ENCODE measurements at regions not wholly inside any gene's neighbourhood (a gene's known extent, or its start where the extent isn't known, plus 50 kb on each side); places are given as distances from the start of the nearest gene placed in this dataset.

DNA sequence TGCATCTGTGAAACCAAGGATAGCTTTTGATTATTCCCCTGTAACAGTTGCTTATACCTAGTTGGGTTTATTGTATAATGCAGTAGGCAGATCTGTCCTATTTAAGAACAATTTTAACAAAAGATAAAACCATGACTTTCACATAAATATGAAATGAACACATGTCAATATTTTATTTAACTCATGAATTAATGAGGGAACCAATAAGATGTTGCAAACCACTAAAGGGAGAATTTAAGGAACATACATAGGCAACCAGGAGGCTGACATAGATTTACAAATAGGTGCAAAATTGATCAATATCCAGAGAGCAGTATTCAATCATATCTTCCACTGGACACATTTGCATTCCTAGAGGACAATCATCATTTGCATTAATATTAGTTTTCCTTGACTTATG, 280.0 kb upstream of the BRINP1 start:
- no peak for TF ChIP-seq ZFX (IDR thresholded peaks at IDR 0.05)
- TF ChIP-seq, protein P1, sequence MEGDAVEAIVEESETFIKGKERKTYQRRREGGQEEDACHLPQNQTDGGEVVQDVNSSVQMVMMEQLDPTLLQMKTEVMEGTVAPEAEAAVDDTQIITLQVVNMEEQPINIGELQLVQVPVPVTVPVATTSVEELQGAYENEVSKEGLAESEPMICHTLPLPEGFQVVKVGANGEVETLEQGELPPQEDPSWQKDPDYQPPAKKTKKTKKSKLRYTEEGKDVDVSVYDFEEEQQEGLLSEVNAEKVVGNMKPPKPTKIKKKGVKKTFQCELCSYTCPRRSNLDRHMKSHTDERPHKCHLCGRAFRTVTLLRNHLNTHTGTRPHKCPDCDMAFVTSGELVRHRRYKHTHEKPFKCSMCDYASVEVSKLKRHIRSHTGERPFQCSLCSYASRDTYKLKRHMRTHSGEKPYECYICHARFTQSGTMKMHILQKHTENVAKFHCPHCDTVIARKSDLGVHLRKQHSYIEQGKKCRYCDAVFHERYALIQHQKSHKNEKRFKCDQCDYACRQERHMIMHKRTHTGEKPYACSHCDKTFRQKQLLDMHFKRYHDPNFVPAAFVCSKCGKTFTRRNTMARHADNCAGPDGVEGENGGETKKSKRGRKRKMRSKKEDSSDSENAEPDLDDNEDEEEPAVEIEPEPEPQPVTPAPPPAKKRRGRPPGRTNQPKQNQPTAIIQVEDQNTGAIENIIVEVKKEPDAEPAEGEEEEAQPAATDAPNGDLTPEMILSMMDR (conservative IDR thresholded peaks at IDR 0.05): no peak
- H3K27ac ChIP-seq: no peak overlapping the region

DNA sequence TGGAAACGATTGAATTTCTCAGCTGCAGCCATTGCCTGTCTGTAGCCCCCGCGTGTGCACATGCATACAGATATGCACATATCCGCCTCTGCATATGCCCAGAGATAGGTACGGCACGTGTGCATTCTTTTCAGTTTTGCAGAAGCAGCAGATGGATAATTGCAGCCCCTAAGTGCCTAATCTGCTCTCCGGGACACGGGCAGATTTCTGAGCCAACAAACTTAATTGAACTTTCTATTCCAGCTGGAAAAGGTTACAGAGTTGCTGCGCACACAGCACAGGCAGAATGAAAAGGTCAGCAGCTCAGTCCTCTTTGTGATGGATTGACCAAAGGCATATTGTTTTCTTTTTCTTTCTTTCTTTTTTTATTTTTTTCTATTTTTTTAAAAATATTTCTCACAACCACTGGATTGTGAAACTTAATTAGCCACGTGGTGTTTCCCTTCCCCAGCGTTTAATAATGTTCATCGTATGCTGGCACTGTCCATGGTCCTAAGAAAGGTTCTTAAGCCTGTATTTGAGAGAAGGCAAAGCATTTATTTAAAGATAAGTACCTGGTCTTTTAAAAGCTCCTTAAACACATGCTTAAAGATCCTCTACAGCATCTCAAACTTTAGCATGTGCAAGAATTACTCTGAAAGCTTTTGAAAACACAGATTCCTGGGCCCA, 270.2 kb upstream of the BRINP1 start:
- H3K27ac ChIP-seq: no peak overlapping the region
- TF ChIP-seq, protein P1 (conservative IDR thresholded peaks at IDR 0.05): no peak
- no peak for TF ChIP-seq ZFX (IDR thresholded peaks at IDR 0.05)

DNA sequence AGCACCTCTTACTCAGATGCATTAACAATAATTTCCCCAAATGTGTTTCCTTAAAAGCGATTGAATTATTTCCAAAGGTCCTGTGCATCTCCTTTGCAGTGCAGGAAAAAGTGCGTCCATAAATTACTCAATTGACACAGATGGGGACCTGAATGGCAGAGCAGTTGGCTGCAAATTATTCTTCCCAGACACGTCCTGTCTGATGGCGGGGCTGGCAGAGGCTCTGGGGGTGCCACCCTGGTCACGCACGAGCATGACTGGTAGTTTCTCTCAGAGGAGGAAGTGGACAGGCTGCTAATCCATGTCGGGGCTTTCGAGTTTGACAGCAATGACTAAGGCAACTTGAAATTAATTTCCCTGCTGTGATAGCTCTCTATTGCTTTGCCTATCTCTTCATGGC, 264.8 kb upstream of the BRINP1 start:
- TF ChIP-seq, protein P1 (conservative IDR thresholded peaks at IDR 0.05): no peak
- no peak for TF ChIP-seq ZFX (IDR thresholded peaks at IDR 0.05)
- no peak overlapping the region for H3K27ac ChIP-seq

DNA sequence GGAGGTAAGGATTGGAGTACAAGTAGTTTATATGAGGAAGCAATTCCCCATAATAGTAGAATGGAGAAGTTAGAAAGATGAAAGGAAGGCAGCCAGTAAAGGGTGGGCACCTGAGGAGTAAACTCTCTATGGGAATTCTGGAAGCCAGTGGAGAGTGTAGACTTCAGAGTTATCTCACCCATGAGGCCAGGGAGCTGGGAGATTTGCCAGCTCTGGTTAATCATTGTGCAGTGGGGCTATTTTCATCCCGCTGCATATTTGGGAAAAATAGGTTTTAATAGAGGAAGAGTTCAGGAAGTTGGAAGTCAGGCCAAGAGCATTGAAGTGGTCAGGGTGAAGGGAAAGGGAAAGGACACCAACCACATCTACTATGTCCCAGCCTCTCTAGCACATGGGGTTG, 242.3 kb upstream of the BRINP1 start:
- no peak overlapping the region for H3K27ac ChIP-seq
- TF ChIP-seq, protein P1 (conservative IDR thresholded peaks at IDR 0.05): no peak
- TF ChIP-seq ZFX (IDR thresholded peaks at IDR 0.05): no peak

DNA sequence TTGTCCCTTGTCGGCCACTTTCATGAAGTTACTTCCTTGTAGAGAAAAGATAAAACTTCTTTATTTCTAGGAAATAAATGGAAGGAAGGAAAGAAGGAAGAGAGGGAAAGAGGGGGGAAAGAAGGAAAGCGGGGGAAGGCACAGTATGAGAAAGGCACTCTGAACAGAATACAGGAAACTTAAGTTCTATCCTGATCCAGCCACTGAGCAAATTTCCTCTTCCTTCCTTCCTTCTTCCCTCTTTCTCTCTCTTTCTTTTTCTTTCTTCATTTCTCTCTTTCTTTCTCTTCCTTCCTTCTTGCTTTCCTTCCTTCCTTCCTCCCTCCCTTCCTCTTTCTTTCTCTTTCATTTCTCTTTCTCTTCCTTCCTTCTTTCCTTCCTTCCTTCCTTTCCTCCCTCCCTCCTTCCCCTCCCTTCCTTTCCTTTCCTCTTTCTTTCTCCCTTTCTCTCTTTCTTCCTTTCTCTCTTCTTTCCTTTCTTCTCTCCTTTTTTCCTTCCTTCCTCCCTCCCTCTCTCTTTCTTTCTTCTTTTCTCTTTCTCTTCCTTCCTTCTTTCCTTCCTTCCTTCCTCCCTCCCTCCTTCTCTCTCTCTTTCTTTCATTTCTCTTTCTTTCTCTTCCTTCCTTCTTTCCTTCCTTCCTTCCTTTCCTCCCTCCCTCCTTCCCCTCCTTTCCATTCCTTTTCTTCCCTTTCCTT, 240.2 kb upstream of the BRINP1 start:
- TF ChIP-seq, protein P1 (conservative IDR thresholded peaks at IDR 0.05): no peak
- no peak for TF ChIP-seq ZFX (IDR thresholded peaks at IDR 0.05)
- H3K27ac ChIP-seq: no peak overlapping the region

DNA sequence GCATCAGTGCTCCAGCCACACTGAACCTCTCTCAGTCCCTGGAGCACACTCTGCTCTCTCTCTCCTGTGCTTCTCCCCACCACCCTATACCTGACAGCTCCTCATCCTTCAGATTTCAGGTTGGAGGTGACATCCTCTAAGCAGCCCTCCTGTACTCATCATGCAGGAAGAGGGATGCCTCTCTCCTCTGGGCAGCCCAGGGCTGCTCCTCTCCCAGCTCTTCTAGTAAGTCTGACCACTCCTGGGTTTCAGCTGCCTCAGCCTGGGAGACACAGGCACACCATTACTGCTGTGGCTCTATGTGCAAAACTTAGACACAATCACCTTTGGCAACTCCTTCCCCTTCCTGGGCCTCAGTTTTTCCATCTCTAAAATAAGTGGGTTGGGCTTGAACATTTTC, 232.4 kb upstream of the BRINP1 start:
- TF ChIP-seq ZFX (IDR thresholded peaks at IDR 0.05): no peak
- TF ChIP-seq, protein P1 (conservative IDR thresholded peaks at IDR 0.05): no peak
- no peak overlapping the region for H3K27ac ChIP-seq

DNA sequence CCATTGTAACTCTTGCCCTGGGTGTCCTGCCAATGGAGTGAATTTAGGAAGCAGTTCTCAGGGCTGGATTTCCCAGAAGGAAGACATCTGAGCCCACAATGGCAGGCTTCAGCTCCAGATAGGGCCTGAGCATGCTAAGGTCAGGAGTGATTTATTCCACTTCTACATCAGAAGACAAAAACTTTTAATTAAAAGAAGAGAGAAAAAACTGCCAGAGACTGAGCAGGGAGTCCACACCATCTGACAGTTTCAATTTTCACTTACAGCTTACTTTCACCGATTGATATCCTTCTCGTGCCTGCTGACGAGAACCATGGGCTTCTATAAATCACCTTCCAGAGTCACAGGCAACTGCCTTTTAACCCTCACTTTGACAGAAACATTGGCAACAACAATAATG, 228.3 kb upstream of the BRINP1 start:
- TF ChIP-seq, protein P1 (conservative IDR thresholded peaks at IDR 0.05): no peak
- no peak for TF ChIP-seq ZFX (IDR thresholded peaks at IDR 0.05)
- H3K27ac ChIP-seq: no peak overlapping the region
